GM21423 (cell line): ENCODE measurements at regions not wholly inside any gene's neighbourhood (a gene's known extent, or its start where the extent isn't known, plus 50 kb on each side); places are given as distances from the start of the nearest gene placed in this dataset.

Source experiments
- ATAC-seq: cut with Tn5 transposase; IDR thresholded peaks from one replicate; pipeline ENCODE4 v1.9.1; 2021; ENCODE audit warnings: mild to moderate bottlenecking, moderate library complexity; ENCODE audit not compliant: unreplicated experiment

- no peak for ATAC-seq
Observed at GRCh38 chr2:18842836-18843235, 253.5 kb upstream of the NT5C1B start.

DNA sequence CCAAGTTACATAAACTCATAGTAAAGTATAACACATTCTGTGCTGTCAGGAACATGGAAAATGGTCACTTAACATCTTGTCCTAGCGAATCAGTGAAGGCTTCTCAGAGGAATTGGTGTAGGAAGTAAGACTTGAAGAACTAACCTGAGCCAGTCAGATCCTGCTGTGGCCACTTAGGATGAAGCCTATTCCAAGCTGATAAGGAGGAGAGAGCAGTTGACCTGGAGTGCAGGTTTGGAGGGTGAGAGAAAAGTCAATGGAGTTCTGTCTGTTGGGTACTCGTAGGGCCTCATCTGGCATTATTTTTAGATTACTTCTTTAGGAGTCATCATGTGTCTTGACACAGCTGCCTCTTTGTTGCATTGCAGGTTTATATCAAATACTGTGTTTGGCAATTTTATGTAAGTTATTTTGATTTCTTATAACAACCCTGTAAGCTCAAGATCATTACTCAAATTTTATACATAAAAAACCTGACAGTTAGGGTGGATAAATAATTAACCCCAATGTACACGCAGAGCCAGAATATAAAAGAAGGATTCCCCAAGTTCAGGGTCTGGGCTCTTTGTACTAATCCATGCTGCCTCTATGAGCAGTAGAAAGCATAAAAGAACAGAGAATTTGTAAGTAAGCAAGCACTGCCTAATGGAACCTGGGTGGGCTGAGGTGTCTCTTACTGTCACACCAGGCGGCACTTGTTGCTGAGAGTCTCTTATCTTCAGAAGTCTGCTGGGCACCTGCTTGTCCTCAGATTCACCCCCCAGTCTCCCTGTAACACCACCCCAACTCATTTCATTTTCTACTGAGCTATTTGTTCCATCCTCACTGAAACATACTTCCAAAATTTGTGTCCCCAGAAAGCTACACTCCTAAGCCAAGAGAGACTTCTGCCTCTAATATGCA lies 252.1 kb upstream of the NT5C1B start:
- no peak for ATAC-seq

DNA sequence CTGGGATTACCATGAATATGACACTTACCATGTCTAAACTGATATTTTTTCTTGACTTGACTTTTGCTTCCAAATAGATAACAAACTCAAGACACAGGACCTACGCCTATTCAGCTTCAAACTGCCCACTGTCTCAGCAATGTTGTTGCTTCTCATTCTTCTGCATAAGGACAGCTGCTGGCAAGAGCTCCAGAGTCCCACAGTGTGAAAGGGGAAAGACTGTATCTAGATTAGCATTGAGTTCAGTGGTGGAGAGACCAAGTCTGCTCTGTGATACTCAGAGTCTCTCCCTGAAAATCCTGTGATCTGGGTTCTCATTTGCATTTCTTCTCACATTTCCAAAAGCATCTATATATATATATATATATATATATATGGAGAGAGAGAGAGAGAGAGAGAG lies 247.9 kb upstream of the NT5C1B start:
- ATAC-seq = no peak

GRCh38 chr2:18836436-18836835 lies 247.1 kb upstream of the NT5C1B start:
- no peak for ATAC-seq

- ATAC-seq = no peak
Observed at GRCh38 chr2:18835787-18836186, 246.4 kb upstream of the NT5C1B start.

- no peak for ATAC-seq
Observed at GRCh38 chr2:18834341-18834740, 245.0 kb upstream of the NT5C1B start.

DNA sequence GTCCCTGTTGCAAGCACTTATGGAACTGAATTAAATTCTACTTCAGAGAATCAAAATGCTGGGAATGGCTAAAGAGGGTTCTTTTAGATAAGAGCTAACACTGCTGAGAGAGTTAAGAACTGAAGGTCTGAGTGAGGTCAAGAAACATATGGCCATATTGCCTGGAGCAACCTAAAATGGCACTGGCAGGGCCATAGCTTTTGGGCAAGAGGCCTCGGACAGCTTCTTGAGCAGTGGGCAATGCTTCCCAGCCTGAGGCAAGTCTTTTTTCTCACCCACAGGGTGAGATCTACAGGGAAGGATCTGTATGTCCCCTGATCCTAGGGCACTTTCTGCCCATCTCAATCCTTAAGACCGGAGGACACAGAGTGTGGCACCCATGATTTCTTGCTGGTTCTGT lies 244.6 kb upstream of the NT5C1B start:
- ATAC-seq = no peak

DNA sequence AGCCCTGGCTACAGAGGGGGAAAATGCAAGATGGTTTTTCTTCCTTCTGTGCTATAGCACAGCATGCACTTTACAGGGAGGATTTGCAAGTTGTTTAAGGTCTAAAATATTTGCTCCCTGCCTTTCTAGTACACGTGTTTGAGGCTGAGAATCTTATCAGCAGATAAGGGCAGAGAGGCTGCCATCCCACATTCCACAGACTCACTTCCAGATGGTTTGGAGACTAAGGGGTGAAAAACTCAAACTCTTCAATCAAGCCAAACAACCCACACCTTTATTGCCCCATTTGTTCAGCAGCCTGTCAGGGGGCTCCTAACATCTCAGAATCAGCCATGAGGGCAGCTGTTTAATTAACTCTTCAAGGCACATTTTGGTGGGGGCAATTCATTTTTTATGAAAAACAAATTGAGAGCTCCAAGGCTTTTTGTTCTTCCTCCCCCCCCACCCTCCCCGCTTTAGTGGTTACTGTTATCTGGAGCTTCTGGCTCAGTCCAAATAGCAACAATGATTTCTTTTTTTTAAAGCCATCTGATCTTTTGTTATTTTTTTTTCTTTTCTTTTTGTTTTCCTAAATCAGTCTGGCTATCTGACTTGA lies 242.6 kb upstream of the NT5C1B start:
- no peak for ATAC-seq

- no peak for ATAC-seq
Observed at GRCh38 chr2:18830962-18831361, 241.6 kb upstream of the NT5C1B start.

GRCh38 chr2:18829976-18830375 lies 240.6 kb upstream of the NT5C1B start:
- ATAC-seq = no peak

DNA sequence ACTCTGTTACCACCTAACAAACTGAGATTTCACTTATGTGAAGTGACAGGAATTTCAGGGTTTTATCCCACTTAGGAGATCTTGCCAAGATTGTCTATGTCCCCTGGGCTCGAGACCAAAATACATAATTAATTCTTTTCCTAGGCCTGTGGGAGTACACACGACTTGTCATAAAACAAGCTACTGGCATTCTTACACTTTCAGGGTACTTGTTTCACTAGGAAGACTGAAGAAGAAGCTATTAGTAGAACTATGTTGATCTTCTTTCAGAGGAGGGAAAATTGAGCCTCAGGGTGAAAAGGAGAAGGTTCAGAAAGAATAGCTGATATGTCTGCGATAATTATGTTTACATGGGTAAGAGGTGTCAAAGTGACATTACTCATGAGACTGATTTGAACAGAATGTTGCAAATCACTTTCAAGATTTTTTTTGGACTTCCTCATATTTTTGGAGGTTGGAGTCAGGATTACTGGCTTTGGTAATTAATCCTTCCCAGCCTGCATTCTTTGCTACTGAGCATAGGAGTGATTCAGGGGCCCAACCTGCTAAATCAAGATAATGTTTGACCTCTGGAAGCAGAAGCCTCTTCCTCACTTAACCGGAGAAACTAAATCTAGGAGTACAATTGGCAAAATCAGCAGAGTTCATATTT lies 240.0 kb upstream of the NT5C1B start:
- no peak for ATAC-seq

DNA sequence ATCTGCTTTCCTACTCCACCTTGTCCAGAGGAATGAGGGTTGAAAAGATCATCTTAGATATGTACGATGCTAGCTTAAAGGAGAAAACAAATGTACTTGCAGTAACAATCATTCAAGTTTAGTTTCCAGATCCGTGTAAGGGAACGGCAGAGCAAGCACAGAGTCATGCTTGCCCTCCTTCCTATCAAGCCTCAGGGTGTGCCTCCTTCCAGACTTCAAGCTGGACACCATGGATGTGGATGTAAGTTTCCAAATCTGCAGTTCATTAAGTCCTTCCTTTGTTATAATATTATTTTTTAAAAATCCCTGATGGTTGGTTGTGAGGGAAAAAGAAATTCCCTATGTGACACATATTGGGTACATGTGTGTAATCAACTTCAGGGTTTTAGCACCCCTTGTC lies 238.9 kb upstream of the NT5C1B start:
- ATAC-seq = no peak

DNA sequence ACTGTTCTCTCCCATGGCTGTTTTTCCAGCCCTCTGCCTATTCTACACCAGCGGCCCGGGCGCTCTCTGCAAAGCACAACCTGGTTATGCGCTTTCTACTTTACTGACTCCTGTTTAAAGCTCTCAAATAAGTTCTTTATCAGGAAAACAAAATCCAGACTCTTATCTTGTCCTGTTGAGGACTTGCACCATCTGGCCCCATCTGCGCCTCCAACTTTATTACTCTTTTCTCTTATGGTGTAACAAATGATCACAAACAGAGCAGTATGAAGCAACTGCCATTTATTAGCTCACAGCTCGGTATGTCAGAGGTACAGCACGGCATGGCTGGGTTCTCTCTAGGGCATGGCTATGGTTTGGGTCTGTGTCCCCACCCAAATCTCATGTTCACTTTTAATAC lies 236.5 kb upstream of the NT5C1B start:
- no peak for ATAC-seq

- ATAC-seq = no peak
Observed at GRCh38 chr2:18824915-18825314, 235.5 kb upstream of the NT5C1B start.

GRCh38 chr2:18824325-18824790 lies 235.0 kb upstream of the NT5C1B start:
- ATAC-seq = no peak

GRCh38 chr2:18821431-18821830 lies 232.1 kb upstream of the NT5C1B start:
- no peak for ATAC-seq

DNA sequence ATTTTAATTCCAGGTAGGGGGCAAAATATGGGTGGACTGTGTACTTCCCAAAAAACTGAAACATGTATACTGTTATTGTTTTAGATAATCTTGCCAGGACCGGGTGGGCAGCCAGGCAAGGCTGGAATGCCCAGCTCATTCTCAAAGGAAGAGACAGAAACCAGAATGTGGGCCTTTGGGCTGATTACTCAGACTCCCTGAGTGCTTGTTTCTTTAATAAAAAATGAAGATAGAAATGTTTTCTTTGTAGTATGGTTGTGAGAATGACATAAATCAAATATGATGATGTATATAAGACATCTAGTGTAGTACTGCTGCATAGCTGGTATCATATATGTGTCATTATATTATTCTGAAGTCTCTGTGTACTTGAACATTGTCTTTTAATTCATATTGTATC lies 231.6 kb upstream of the NT5C1B start:
- ATAC-seq = no peak

DNA sequence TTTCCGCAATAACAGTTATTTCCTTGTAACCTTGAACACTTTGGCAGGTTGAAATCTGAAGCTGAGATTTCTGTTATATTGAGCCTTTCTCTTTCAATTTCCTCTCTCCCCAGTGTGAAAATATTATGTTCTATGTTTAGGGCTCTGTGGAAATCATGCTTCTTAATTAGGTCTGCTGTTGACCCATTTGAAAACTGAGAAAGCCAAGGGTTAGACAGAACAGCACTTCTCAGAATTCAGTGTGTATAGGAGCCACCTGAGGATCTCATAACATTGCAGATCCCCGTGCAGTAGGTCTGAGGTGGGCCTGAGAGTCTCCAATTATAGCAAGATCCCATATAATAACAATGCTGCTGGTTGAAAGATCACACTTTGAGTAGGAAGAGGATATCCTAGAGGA lies 230.2 kb upstream of the NT5C1B start:
- ATAC-seq = no peak

DNA sequence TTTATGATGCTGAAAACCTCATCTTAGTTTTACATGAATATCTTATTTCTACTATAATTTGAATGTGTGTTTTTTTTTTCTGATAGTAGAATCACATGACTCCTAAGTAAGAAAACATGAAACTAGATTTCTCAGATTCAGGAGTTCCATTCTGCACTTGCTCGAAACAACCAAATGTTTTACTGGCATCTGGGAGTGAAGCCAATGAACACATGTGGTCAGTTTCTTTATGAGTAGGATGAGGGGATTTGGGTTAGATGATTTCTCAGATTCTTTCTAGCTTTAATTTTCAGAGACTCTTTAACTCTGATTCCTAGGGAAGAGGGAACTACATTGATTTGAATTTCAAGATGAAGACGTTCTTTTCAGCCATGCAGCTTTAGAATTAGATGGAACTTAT lies 225.0 kb upstream of the NT5C1B start:
- no peak for ATAC-seq

DNA sequence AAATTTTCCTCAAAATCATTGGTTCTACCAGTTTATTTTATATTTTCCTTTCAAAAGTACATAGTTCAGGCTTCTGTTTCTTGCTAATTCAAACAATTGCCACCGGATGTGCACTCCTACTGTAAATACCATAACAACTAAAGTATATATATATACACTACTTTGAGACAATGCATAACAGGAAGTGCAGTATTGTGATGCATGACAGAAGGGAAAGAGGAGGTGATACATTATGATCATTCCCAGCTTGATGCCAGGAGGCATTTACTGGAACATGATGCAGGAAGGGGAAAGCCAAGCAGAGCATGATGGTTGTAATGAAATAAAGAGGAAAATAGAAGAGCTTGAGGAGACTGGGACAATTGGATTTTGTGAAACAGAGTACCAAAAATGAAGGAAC lies 215.2 kb upstream of the NT5C1B start:
- ATAC-seq = no peak

DNA sequence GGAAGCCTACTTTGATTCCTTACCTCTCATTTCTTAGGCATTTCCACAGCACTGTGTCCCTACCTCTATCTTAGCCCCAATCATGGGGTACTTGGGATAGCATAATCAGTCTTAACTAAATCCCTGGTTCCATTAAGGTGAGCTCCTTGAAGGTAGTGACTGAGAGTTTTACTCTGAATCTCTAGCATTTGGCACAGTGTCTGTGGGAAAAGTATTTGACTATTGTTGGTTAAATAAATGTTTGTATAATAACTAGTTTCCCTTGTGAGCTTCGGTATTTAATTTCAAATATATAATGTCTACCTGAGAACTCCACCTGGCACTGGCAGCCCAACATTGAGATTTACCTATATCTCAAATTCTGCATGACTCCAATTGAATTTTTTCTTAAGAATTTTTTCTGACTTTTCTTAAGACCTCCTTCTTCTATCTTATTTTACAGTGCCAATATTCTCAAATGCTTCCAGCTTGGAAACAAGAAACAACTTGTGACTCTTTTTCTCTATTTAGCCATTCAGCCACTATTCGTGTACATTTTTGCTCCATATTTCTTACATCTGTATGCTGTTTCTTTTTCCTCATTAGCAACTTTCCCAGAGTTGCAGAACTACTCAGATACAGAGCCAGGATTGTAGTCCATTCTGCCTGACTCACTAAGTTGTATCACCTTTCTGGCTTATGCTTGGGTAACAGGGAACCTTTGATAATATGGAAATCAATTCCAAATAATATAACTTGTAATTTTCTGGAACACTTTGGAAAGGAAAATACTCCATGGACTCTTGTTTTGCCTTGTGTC lies 214.0 kb upstream of the NT5C1B start:
- ATAC-seq = no peak
